ENCODE measurements at regions not wholly inside any gene's neighbourhood (a gene's known extent, or its start where the extent isn't known, plus 50 kb on each side); places are given as distances from the start of the nearest gene placed in this dataset.
"Not testable (repeated sequence)": the region's sequence is repeated elsewhere in the genome, so short reads cannot be mapped to it uniquely, and the experiment has no call there.

GRCh38 chr17:45554479-45554878, 64.0 kb upstream of the PLEKHM1 start:
- in situ Hi-C loops (cut with HindIII; ENCODE audit: low sequenced_read_pairs) = not testable (repeated sequence)

GRCh38 chr17:45558821-45559220, 68.3 kb upstream of the PLEKHM1 start:
- in situ Hi-C loops (cut with HindIII; ENCODE audit: low sequenced_read_pairs) = not testable (repeated sequence)

DNA sequence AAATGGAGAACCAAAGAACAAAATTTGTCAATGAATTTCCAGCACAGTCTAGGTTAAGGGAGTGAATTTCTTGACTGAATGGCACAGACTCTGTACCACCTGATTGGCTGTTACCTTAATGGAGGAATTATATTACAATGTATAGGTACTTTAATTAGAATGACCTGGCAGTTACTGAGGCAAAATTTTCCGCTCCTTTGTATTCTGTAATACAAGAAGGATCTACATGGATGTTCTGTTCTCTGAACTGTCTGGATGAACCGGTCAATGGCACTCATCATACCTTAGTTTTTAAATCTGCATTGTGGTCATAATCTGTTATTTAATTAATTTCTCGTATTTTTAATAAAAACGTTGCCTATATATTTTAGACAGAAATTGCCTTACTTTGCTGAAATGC, 72.3 kb upstream of the PLEKHM1 start:
- in situ Hi-C loops (cut with HindIII; ENCODE audit: low sequenced_read_pairs) = not testable (repeated sequence)

- in situ Hi-C loops (cut with HindIII; ENCODE audit: low sequenced_read_pairs) = not testable (repeated sequence)
Measured at GRCh38 chr17:45563283-45563682, 72.8 kb upstream of the PLEKHM1 start.

GRCh38 chr17:45568275-45568674, 77.8 kb upstream of the PLEKHM1 start:
- in situ Hi-C loops (cut with HindIII; ENCODE audit: low sequenced_read_pairs) = not testable (repeated sequence)

- in situ Hi-C loops (cut with HindIII; ENCODE audit: low sequenced_read_pairs) = not testable (repeated sequence)
Measured at GRCh38 chr17:45573326-45573725, 82.8 kb upstream of the PLEKHM1 start.

GRCh38 chr17:45573924-45574770, 83.6 kb upstream of the PLEKHM1 start:
- in situ Hi-C loops (cut with HindIII; ENCODE audit: low sequenced_read_pairs) = no loop called here

GRCh38 chr17:45575126-45575885, 84.8 kb upstream of the PLEKHM1 start:
- in situ Hi-C loops (cut with HindIII; ENCODE audit: low sequenced_read_pairs) = no loop called here

GRCh38 chr17:45576527-45577307, 86.2 kb upstream of the PLEKHM1 start:
- in situ Hi-C loops (cut with HindIII; ENCODE audit: low sequenced_read_pairs) = not testable (repeated sequence)

DNA sequence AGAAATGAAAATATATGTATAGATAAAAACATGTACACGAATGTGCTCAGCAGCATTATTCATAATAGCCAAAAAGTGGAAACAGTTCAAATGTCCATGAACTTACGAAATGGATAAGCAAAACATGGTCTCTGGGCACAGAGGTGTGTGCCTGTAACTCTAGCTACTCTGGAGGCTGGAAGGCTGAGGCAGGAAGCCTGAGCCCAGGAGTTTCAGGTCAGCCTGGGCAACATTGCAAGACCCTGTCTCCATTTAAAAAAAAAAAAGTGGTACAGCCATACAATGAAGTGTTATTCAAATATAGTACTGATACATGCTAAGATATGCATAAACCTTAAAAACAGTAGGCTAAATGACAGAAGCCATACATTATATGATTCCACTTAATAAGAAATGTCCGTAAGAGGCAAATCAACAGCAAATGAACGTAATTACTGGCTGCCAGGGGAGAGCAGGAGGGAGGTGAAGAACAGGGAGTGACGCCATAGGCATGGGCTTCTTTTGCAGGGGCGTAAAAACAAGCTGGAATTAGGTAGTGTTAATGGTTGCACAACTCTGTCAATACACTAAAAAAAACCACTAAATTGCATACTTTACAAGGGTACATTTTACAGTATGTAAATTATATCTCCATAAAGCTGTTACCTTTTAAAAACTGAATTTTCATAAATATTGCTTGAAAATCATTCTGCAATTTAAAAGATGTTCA, 87.2 kb upstream of the PLEKHM1 start:
- in situ Hi-C loops (cut with HindIII; ENCODE audit: low sequenced_read_pairs) = no loop called here

GRCh38 chr17:45578516-45579455, 88.3 kb upstream of the PLEKHM1 start:
- in situ Hi-C loops (cut with HindIII; ENCODE audit: low sequenced_read_pairs) = no loop called here

DNA sequence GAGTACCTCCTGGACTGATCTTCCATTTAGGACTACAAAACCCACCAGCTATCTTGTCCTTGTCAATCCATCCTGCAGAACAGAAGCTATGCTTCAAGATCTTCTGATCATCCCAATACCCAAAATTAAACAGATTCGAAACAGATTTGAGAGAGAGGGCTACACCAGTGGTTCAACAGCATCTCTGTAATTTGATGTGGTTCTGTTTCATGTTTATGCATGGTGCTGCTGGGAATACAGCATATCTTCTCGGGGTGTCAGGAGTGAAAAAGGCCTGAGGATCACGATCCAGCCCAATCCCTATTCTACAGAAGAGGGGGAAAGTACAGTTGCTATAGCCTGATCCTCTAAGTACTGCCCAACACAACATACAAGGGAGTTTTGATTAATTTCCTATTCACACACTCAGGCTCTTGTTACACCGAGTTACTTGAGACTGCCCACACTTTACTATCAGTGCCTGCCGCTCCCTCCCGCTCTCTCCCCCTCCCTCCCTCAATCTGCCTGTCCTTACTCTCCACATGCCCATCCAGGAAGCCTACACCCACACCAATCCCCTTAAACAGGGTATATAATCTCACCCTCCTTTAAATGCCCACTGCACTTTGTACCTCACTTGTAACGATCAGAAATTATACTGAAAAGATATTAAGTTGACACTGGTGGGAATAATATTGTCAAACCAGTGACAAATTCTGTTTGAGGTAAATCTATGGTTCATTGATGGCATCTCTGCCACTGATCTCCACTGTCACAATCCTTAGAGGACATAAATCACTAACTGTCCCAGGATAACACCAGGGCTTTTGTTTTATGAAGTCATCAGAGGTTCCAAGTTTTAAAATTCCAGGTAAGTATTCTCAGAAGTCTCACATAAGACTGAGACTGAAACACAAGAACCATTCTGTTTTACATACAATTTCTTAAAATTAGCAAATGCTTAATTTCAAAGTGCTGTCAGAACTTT, 89.3 kb upstream of the PLEKHM1 start:
- in situ Hi-C loops (cut with HindIII; ENCODE audit: low sequenced_read_pairs) = no loop called here

DNA sequence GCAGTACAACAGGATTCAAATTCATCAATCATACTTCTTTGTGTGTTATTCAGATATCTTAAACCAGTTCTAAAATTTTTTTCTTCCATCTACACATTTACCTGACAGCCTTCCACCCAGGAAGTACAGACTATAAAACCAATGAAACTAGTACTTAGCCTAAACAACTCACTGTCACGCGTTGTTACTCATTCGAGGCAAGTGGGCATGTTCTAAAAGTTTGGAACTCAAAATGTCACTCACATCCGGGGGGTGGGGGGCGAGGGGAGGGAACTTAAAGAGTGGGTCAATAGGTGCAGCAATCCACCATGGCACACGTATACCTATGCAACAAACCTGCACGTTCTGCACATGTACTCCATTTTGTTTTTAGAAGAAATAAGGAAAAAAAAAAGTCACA, 90.4 kb upstream of the PLEKHM1 start:
- in situ Hi-C loops (cut with HindIII; ENCODE audit: low sequenced_read_pairs) = no loop called here

DNA sequence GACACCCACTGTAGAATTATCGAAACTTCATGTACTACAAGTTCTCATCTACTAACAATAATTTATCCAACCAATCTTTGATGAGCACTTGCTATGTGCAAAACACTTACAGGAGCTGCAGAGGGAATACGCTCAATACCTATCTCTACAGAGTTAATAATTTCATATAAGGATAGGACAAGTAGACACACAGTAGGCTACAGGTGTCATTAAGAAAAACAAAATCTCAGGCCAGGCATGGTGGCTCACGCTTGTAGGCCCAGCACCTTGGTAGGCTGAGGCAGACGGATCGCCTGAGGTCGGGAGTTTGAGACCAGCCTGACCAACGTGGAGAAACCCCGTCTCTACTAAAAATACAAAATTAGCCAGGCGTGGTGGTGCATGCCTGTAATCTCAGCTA, 91.3 kb upstream of the PLEKHM1 start:
- in situ Hi-C loops (cut with HindIII; ENCODE audit: low sequenced_read_pairs) = no loop called here

DNA sequence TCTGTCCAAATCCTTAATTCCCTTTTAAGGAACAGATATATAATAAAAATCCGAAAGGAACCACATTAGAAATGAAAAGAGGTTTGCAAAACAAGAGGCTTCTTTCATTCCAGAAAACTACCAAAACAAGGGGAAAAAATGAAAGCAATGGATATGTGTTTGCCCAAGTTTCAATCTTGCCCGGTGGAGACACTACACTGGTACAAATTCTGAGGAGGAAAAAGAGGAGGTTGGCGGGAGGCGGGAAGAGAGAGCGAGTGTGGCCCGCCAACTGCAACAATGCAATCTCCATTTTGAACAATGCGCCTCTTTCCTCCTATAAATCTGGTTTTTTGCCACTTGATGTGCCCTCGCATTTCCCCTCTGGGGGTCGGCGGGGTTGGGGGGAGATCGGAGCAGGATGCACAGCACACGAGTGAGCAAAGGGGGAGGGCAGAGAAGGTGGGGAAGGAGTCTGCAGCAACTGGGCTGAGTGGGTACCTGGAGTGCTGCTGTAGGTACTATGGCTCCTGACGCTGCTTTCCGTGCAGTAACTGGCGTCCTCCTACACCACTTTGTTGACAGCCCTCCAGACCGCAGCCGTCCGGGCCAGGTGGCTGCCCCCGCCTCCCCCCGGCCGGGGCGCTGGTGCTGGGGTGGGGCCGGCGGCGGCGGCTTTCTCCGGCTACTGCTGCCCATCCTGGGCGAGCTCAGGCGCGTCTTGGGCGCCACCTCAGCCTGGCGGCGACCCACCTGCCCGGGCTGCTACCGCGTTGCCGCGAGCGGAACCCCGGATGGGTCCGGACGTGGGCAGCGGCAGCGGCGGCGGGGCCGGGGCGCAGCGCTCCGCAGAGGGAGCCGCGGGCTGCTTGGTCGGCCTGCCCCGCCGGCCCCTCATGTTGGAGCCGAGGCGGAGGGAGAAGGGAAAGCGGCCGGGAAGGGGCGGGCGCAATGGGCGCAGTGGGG, 93.8 kb upstream of the PLEKHM1 start:
- in situ Hi-C loops (cut with HindIII; ENCODE audit: low sequenced_read_pairs) = no loop called here

DNA sequence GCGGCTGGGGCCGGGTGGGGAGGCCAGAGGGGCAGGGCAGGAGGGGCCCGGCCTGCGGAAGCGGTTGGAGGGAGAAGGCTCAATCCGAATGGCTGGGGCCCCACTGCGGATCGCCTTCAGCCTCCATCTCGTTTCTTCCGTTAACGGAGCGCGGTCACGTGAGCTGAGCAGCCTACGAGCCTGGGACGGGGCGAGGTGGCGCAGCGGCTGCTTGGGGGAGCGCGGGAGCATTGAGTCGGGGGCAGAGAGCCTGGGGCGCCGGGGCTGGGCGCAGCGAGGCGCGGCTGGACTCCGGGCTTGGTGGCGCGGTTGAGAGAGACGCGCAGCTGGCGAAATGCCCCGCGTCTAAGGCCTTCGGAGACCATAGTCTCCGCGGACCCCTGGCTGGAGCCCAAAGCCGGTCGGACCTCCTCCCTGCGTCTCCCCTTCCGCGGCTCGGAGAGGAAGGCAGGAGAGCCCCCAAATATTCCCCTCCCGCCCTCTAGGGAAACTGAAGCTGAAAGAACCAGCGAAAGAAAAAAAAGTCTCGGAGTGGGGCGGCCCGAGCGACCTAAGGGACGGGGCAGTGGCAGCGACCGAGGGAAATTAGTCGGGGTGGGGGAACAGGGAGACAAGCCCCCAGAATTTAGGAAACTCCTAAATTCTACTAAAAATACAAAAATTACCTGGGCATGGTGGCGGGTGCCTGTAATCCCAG, 94.7 kb upstream of the PLEKHM1 start:
- in situ Hi-C loops (cut with HindIII; ENCODE audit: low sequenced_read_pairs) = not testable (repeated sequence)

Measured in endothelial cell of hepatic sinusoid (primary cell).